ENCODE measurements at regions not wholly inside any gene's neighbourhood (a gene's known extent, or its start where the extent isn't known, plus 50 kb on each side); places are given as distances from the start of the nearest gene placed in this dataset.

- TF ChIP-seq POLR2A (IDR thresholded peaks at IDR 0.05) (no peak), CTCF (IDR thresholded peaks at IDR 0.05) (no peak)
Measured at GRCh38 chr4:31701256-31701655, 981.1 kb downstream of the PCDH7 start.

Data from right lobe of liver (tissue), 4 donors.